Large intestine (tissue), 3 donors: ENCODE measurements at regions not wholly inside any gene's neighbourhood (a gene's known extent, or its start where the extent isn't known, plus 50 kb on each side); places are given as distances from the start of the nearest gene placed in this dataset.

Source experiments
- DNase-seq, 2 donors: peaks; one replicate each; pipeline versions ENCODE4 v3.0.0 to v3.0.0-alpha.2; 2013
- H3K27ac ChIP-seq: one replicate; pipeline ENCODE4 v1.5.1; 2013; ENCODE audit warnings: low read length
- H3K27me3 ChIP-seq: 2 replicates; pipeline ENCODE4 v1.6.1; 2013; ENCODE audit warnings: low read length; ENCODE audit not compliant: control insufficient read depth, insufficient read depth
- H3K36me3 ChIP-seq: 2 replicates; pipeline ENCODE4 v1.6.1; 2013; ENCODE audit warnings: low read length; ENCODE audit not compliant: control insufficient read depth, insufficient read depth
- H3K4me1 ChIP-seq: one replicate; pipeline ENCODE4 v1.6.1; 2013; ENCODE audit warnings: low read length; ENCODE audit not compliant: control insufficient read depth, insufficient read depth
- H3K4me3 ChIP-seq: one replicate; pipeline ENCODE4 v1.5.1; 2013; ENCODE audit warnings: low read length
- H3K9me3 ChIP-seq: one replicate; pipeline ENCODE4 v1.6.1; 2013; ENCODE audit warnings: mild to moderate bottlenecking, low read depth, low read length, moderate library complexity; ENCODE audit not compliant: control insufficient read depth
- WGBS: methylation state at CpG from one replicate; pipeline ENCODE4 v1.1.5; 2013; ENCODE audit warnings: low lambda C conversion rate; ENCODE audit not compliant: insufficient coverage; 5-methylcytosine and 5-hydroxymethylcytosine counted together

DNA sequence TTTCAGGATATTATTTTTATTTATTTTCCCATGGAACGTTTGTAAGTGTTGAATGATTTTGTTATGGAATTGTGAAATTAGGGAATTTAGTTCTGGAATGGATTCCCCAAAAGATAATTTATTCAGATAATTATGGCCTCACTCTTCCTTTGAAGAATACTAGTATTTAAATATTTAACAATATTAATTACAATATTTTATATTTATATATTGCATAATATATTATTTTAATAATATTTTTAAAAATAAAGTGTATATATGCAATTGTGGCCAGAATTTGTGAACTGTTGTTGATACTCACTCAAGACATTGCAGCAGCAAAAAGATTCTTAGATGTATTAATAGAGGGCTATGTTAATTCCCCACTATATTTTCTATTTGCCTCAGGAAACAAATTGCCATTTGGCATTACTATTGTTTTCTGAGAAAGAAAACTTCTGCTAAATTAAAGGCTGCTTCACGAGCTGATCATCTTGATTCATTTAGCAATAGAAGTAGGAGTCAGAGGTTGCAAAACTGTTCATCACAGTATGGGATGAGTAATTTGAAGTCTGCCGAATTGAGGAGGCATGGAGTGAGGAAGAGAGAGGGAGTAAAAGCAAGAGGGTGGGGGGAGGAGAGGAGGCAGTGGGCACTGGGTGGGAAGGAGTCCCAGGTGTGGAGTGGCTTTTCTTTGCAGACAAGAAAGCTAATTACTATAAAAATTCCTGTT, 729.2 kb downstream of the DHX35 start:
- H3K36me3 ChIP-seq: no peaks in the 10 kb centered on the region
- WGBS: 80% methylated on average over 2 of the region's 3 CpGs
- H3K4me3 ChIP-seq: no peak overlapping the region
- DNase-seq: no peak
- no peaks in the 10 kb centered on the region for H3K27me3 ChIP-seq
- H3K27ac ChIP-seq: no peak overlapping the region
- H3K4me1 ChIP-seq: no peaks in the 10 kb centered on the region
- H3K9me3 ChIP-seq: no peaks in the 10 kb centered on the region

DNA sequence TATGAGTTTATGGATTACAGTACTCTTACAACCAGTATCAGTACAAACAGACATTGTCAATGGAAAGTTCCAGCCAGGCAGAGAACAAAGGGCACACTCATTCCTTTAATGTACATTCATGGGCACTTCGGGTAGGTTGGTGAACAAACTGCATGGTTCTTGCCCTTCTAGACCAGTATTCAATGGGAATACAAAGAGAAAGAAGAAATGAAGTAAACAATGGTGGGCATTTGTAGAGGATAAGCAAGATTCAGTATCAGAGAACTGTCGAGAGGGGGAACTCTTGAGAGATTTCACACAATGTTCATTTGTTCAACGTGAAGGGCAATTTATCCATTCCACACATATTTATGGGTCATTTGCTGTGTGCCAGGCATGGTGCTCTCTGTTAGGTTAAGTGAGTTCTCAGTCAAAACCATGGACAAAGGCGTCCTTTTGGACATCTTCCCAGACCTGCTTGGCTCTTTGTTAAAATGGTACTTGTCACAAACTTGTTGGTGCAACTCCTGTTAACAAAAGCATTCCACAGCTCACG, 714.8 kb downstream of the DHX35 start:
- Histone ChIP-seq H3K27me3 (no peaks in the 10 kb centered on the region), H3K4me1 (no peaks in the 10 kb centered on the region), H3K9me3 (no peaks in the 10 kb centered on the region), H3K36me3 (no peaks in the 10 kb centered on the region), H3K27ac (no peak overlapping the region), H3K4me3 (no peak overlapping the region)
- no peak for DNase-seq
- no CpG with 5 or more reads among the region's 5 CpGs for WGBS

DNA sequence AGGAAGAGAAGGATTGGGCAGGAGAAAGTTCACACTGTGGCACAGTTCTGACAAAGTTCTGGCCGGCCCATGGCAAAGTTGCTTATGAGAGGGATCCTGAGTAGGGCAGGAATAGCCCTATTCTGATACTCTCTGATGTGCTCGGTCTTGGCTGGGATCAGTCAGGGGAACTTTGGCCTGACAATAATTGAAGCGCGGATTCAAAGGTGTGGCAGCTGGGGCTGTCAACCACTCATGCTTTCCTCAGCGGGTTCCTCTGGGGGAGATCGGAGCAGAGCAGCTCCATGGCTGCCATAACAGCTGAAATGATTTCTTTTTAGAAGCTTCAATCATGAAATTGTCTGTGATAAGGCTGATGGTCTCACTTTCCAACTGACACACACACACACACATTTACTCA, 714.1 kb downstream of the DHX35 start:
- no CpG with 5 or more reads among the region's 6 CpGs for WGBS
- no peaks in the 10 kb centered on the region for H3K36me3 ChIP-seq
- no peaks in the 10 kb centered on the region for H3K27me3 ChIP-seq
- no peaks in the 10 kb centered on the region for H3K4me1 ChIP-seq
- no peaks in the 10 kb centered on the region for H3K9me3 ChIP-seq
- no peak overlapping the region for H3K27ac ChIP-seq
- peak; percentile 15 to 72 for DNase-seq
- no peak overlapping the region for H3K4me3 ChIP-seq

DNA sequence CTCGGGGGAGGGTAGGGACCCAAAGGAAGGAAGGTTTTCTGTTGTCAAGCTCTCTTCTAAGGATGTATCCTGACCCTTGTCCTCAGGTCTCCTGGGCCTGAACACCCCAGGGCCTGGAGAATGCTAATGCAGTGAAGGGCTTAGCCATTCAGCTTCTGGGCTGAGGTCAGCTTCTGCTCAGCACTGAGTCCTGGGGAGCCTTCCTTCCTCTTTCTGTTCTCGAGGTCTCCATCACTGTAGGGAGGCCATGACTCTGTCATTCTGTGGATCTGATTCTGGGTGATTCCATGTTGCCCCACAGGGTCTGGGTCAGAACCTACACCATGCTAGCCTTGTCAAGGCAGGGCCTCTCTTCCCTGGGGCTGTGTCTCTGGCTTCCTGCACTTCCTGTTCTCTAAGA, 712.7 kb downstream of the DHX35 start:
- no peak overlapping the region for H3K4me3 ChIP-seq
- no peak overlapping the region for H3K27ac ChIP-seq
- no peaks in the 10 kb centered on the region for H3K27me3 ChIP-seq
- H3K9me3 ChIP-seq: no peaks in the 10 kb centered on the region
- 60% methylated on average over 1 of the region's 2 CpGs for WGBS
- DNase-seq: no peak
- H3K4me1 ChIP-seq: no peaks in the 10 kb centered on the region
- no peaks in the 10 kb centered on the region for H3K36me3 ChIP-seq

DNA sequence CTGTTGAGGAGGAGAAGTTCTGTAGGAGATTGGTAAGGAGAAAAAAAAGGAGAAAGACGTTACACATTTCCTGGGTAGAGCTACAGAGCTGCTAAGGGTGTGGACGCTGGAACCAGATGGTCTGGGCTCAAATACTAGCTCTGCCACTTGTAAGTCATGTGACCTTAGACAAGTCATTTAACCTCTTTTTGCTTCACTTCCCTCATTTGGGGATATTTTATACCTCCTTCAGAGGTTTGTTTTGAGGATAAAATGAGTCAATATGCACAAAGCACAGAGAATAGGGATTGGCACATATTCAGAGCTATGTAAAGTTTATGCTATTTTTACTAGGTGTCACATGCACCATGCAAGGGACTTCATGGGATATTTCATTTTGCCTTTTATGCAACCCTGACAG, 708.8 kb downstream of the DHX35 start:
- WGBS: no CpG with 5 or more reads among the region's 2 CpGs
- H3K9me3 ChIP-seq: no peaks in the 10 kb centered on the region
- no peak overlapping the region for H3K27ac ChIP-seq
- H3K27me3 ChIP-seq: no peaks in the 10 kb centered on the region
- no peak for DNase-seq
- no peak overlapping the region for H3K4me3 ChIP-seq
- H3K36me3 ChIP-seq: no peaks in the 10 kb centered on the region
- H3K4me1 ChIP-seq: no peaks in the 10 kb centered on the region

DNA sequence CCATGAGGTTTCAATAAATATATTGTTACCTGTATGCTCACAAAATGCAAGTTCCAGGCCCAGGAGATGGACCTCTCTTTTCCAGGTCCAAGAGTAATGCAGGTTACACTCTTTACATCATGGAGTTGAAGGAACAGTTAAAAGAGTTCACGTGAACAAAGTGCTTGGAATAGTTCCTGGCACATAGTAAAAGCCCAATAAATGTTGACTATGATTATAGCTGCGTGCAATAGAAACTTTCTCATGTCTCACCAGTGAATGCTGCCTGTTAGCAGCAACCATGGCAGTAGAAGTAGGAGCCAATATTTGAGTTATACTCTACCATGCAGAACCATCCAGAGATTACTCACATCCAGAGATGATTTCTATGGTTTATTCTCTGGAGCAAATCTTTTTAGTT, 707.5 kb downstream of the DHX35 start:
- H3K4me1 ChIP-seq: no peaks in the 10 kb centered on the region
- no peaks in the 10 kb centered on the region for H3K9me3 ChIP-seq

DNA sequence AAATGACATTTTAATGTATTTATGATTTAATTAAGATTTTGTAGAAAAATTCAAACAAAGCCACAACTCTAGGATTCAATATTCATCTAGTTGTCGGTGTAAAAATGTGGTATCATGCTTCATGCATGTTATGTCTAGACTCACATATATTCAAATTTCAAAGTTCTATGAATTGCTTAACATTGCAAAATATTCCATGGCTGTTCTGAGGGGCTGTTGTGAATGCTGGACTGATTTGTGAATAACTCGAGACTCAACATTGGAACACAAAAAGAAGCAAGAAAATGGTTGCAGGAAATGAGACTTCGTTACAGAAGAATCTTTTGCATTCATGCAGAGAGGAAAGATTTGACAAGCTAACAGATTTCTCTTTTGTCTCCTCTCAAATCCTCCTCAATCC, 705.9 kb downstream of the DHX35 start:
- WGBS: 80% methylated on average over 2 of the region's 3 CpGs
- no peak overlapping the region for H3K27ac ChIP-seq
- H3K27me3 ChIP-seq: no peaks in the 10 kb centered on the region
- H3K4me1 ChIP-seq: no peaks in the 10 kb centered on the region
- no peaks in the 10 kb centered on the region for H3K9me3 ChIP-seq
- no peaks in the 10 kb centered on the region for H3K36me3 ChIP-seq
- H3K4me3 ChIP-seq: no peak overlapping the region
- DNase-seq: no peak

More for the DNA sequence above, 707.5 kb downstream of the DHX35 start:
- no peak overlapping the region for H3K27ac ChIP-seq
- H3K36me3 ChIP-seq: no peaks in the 10 kb centered on the region
- no peak overlapping the region for H3K4me3 ChIP-seq
- H3K27me3 ChIP-seq: no peaks in the 10 kb centered on the region
- DNase-seq: no peak
- no CpG with 5 or more reads among the region's 2 CpGs for WGBS

DNA sequence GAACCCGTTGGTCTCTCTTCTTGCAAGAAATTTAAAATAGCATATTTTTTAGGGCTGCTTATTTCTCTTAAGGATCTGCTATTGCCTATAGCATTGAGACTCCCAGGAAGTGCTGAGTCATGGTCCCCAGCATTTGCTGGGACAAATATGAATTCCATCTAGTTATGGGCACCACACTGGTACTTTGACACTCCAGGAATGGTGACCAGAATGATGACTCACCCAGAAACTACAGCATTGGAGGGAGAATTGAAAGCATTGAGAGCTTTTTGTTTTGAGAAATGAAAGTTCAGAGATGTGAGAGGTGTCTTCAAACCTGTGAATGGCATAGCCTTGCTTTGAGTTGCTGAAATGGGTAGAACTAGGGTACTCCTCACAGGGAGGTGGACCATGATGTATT, 699.7 kb downstream of the DHX35 start:
- WGBS: no CpG with 5 or more reads among the region's 1 CpG
- Histone ChIP-seq H3K27me3 (no peaks in the 10 kb centered on the region), H3K27ac (no peak overlapping the region), H3K9me3 (no peaks in the 10 kb centered on the region), H3K4me1 (no peaks in the 10 kb centered on the region), H3K36me3 (no peaks in the 10 kb centered on the region), H3K4me3 (no peak overlapping the region)
- DNase-seq: no peak

DNA sequence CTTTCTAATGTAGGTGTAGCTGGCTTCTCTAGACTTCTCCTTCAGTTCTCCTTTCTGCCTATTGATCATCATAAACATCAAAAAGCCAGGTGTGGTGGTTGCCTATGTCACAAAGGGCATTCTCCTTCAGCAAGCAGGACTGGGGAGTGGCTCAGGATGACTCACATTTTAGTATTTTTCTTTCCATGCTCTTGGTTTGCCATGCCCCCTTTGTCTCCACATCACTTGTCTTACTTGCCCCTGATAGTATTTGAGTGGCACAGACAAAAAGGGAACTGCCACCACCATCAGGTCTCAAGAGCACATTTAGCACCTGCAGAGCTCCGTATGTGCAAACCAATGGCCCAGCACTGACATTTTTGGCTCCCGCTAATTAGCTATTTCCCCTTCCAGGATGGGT, 698.8 kb downstream of the DHX35 start:
- Histone ChIP-seq H3K27ac (no peak overlapping the region), H3K4me3 (no peak overlapping the region), H3K27me3 (no peaks in the 10 kb centered on the region), H3K4me1 (no peaks in the 10 kb centered on the region), H3K9me3 (no peaks in the 10 kb centered on the region), H3K36me3 (no peaks in the 10 kb centered on the region)
- DNase-seq: no peak
- WGBS: no CpG with 5 or more reads among the region's 2 CpGs

DNA sequence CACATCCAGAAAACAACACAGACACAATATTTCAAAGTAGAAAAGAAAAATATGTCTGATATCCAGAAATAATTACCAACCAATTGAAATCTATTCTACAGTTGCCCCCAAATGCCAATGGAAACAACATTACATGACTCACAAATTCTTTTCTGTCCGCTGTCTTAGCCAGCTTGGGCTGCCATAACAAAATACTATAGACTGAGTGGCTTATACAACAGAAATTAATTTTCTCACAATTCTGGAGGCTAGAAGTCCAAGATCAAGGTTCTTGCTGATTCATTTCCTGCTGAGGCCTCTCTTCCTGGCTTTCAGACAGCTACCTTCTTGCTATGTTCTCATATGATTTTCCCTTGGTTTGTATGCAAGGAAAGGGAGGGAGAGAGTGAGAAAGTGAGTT, 698.1 kb downstream of the DHX35 start:
- Histone ChIP-seq H3K27ac (no peak overlapping the region), H3K4me1 (no peaks in the 10 kb centered on the region), H3K9me3 (no peaks in the 10 kb centered on the region), H3K27me3 (no peaks in the 10 kb centered on the region), H3K36me3 (no peaks in the 10 kb centered on the region), H3K4me3 (no peak overlapping the region)
- no peak for DNase-seq
- WGBS: no CpG with 5 or more reads among the region's 1 CpG
